ENCODE measurements at regions not wholly inside any gene's neighbourhood (a gene's known extent, or its start where the extent isn't known, plus 50 kb on each side); places are given as distances from the start of the nearest gene placed in this dataset.

DNA sequence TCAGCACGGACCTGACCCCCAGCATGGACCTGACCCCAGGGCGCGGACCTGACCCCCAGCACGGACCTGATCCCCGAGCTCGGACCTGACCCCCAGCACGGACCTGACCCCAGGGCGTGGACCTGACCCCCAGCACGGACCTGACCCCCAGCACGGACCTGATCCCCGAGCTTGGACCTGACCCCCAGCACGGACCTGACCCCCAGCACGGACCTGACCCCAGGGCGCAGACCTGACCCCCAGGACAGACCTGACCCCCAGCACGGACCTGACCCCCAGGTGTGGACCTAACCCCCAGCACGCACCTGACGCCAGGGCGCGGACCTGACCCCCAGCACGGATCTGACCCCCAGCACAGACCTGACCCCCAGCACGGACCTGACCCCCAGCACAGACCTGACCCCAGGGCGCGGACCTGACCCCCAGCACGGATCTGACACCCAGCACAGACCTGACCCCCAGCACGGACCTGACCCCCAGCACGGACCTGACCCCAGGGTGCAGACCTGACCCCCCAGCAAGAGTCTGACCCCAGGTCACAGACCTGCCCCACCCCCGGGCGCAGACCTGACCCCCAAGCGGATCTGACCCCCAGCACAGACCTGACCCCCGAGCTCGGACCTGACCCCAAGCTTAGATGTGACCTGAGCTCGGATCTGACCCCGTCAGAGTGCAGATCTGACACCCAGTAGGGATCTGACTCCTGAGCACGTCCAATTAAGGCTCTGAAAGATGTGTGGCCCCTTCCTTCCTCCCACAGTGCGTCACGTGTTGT, 98.7 kb downstream of the C16orf95 start:
- TF ChIP-seq GATA2 (IDR thresholded peaks at IDR 0.05; ENCODE audit: low read depth, low read length) (no peak), GATA3 (IDR thresholded peaks at IDR 0.05; ENCODE audit: low read depth, low read length) (no peak)
